Stimulated activated CD8-positive, alpha-beta memory T cell treated with anti-CD3 and anti-CD28 coated beads, Interleukin-2, amount 100 ng/mL, for 1 hour (primary cell): ENCODE measurements at regions not wholly inside any gene's neighbourhood (a gene's known extent, or its start where the extent isn't known, plus 50 kb on each side); places are given as distances from the start of the nearest gene placed in this dataset.

Source experiments
- DNase-seq, 2 donors: peaks; one replicate each; pipeline ENCODE4 v3.0.0-alpha.2; 2020; ENCODE audit warnings: low read depth in 2 of 2

GRCh38 chr1:221625026-221625425 is 116.9 kb downstream of the DUSP10 start:
- DNase-seq = no peak

GRCh38 chr1:221626041-221626440 is 115.8 kb downstream of the DUSP10 start:
- DNase-seq = no peak

GRCh38 chr1:221630236-221630635 is 111.7 kb downstream of the DUSP10 start:
- no peak for DNase-seq

- no peak for DNase-seq
Observed at GRCh38 chr1:221631556-221631955, 110.3 kb downstream of the DUSP10 start.

- DNase-seq = no peak
Observed at GRCh38 chr1:221632072-221632471, 109.8 kb downstream of the DUSP10 start.

- no peak for DNase-seq
Observed at GRCh38 chr1:221633841-221634409, 108.0 kb downstream of the DUSP10 start.

- DNase-seq = no peak
Observed at GRCh38 chr1:221634606-221635005, 107.3 kb downstream of the DUSP10 start.

- DNase-seq = no peak
Observed at GRCh38 chr1:221635305-221635704, 106.6 kb downstream of the DUSP10 start.

GRCh38 chr1:221636096-221636495 is 105.8 kb downstream of the DUSP10 start:
- DNase-seq = no peak

- DNase-seq = no peak
Observed at GRCh38 chr1:221636967-221637366, 104.9 kb downstream of the DUSP10 start.

- no peak for DNase-seq
Observed at GRCh38 chr1:221637641-221638041, 104.2 kb downstream of the DUSP10 start.

- no peak for DNase-seq
Observed at GRCh38 chr1:221638595-221638994, 103.3 kb downstream of the DUSP10 start.

- no peak for DNase-seq
Observed at GRCh38 chr1:221641811-221642210, 100.1 kb downstream of the DUSP10 start.

GRCh38 chr1:221643404-221644144 is 98.3 kb downstream of the DUSP10 start:
- no peak for DNase-seq

- no peak for DNase-seq
Observed at GRCh38 chr1:221644145-221644448, 97.8 kb downstream of the DUSP10 start.

GRCh38 chr1:221644663-221645258 is 97.1 kb downstream of the DUSP10 start:
- DNase-seq = no peak

GRCh38 chr1:221648201-221648600 is 93.7 kb downstream of the DUSP10 start:
- no peak for DNase-seq
